HT-29 (cell line): ENCODE measurements at regions not wholly inside any gene's neighbourhood (a gene's known extent, or its start where the extent isn't known, plus 50 kb on each side); places are given as distances from the start of the nearest gene placed in this dataset.
A peak's percentile ranks its signal among the peaks of the same experiment; 100 is the strongest.
"Not testable (repeated sequence)": the region's sequence is repeated elsewhere in the genome, so short reads cannot be mapped to it uniquely, and the experiment has no call there.

ENCODE experiments used
- DNase-seq: peaks from one replicate; pipeline ENCODE4 v3.0.0-alpha.2; 2015; ENCODE audit warnings: low spot score

GRCh38 chrX:51148848-51149247 is 183.8 kb upstream of the NUDT10 start:
- peak; percentile 9 for DNase-seq

GRCh38 chrX:51151734-51152133 is 180.9 kb upstream of the NUDT10 start:
- DNase-seq: no peak

GRCh38 chrX:51155157-51155556 is 177.5 kb upstream of the NUDT10 start:
- DNase-seq: no peak

GRCh38 chrX:51155566-51155965 is 177.1 kb upstream of the NUDT10 start:
- DNase-seq: no peak

GRCh38 chrX:51158231-51158630 is 174.4 kb upstream of the NUDT10 start:
- DNase-seq: no peak

- not testable (repeated sequence) for DNase-seq
Observed at GRCh38 chrX:51159378-51159777, 173.2 kb upstream of the NUDT10 start.

- no peak for DNase-seq
Observed at GRCh38 chrX:51163730-51164129, 168.9 kb upstream of the NUDT10 start.

GRCh38 chrX:51178356-51178900 is 154.2 kb upstream of the NUDT10 start:
- DNase-seq: not testable (repeated sequence)

- DNase-seq: not testable (repeated sequence)
Observed at GRCh38 chrX:51179805-51180204, 152.8 kb upstream of the NUDT10 start.

- DNase-seq: peak; percentile 5
Observed at GRCh38 chrX:51182545-51182944, 150.1 kb upstream of the NUDT10 start.

GRCh38 chrX:51192104-51192503 is 140.5 kb upstream of the NUDT10 start:
- no peak for DNase-seq

- DNase-seq: peak; percentile 2
Observed at GRCh38 chrX:51215266-51215665, 117.4 kb upstream of the NUDT10 start.

GRCh38 chrX:51215856-51216255 is 116.8 kb upstream of the NUDT10 start:
- DNase-seq: no peak

GRCh38 chrX:51242212-51242611 is 90.4 kb upstream of the NUDT10 start:
- DNase-seq: no peak

GRCh38 chrX:51257490-51257889 is 75.1 kb upstream of the NUDT10 start:
- no peak for DNase-seq

GRCh38 chrX:51262271-51262670 is 70.4 kb upstream of the NUDT10 start:
- not testable (repeated sequence) for DNase-seq

GRCh38 chrX:51272638-51273037 is 60.0 kb upstream of the NUDT10 start:
- DNase-seq: no peak

- no peak for DNase-seq
Observed at GRCh38 chrX:51281758-51282318, 50.8 kb upstream of the NUDT10 start.
